ENCODE measurements at regions not wholly inside any gene's neighbourhood (a gene's known extent, or its start where the extent isn't known, plus 50 kb on each side); places are given as distances from the start of the nearest gene placed in this dataset.

- no peaks in the 10 kb centered on the region for H4K20me1 ChIP-seq (replicated peaks; ENCODE audit: control insufficient read depth, extremely low read depth, insufficient read depth, low read length)
- DNase-seq (ENCODE audit: low read depth, low spot score) = no peak
- H2AFZ ChIP-seq (ENCODE audit: low read depth, low read length) = no peak overlapping the region
- intact Hi-C loops (cut with micrococcal nuclease) = no loop called here
- POLR2A ChIA-PET = no interaction called here
- no peaks in the 10 kb centered on the region for H3K9me3 ChIP-seq (replicated peaks; ENCODE audit: control insufficient read depth, insufficient read depth, low read length)
- H3K27me3 ChIP-seq (ENCODE audit: control insufficient read depth in 2 of 2, insufficient read depth in 2 of 2, low read length in 2 of 2) = no peaks in the 10 kb centered on the region
- H3K36me3 ChIP-seq (ENCODE audit: control insufficient read depth in 2 of 2, extremely low read depth in 1 of 2, insufficient read depth in 2 of 2, low read length in 2 of 2) = no peaks in the 10 kb centered on the region
- dilution Hi-C loops (cut with MboI; ENCODE audit: extremely low pct_ligation_motif_present, low sequenced_read_pairs) = no loop called here
- H3K9ac ChIP-seq (replicated peaks; ENCODE audit: extremely low read depth, insufficient read depth, low read length) = no peak overlapping the region
- no peak overlapping the region for H3K27ac ChIP-seq (ENCODE audit: insufficient read depth, low read depth, low read length)
- no peak for FAIRE-seq
- H3K79me2 ChIP-seq (ENCODE audit: control insufficient read depth, insufficient read depth, low read length) = no peaks in the 10 kb centered on the region
- no TSS peak for BruUV-seq (replicated peaks)
- no peak overlapping the region for H3K4me2 ChIP-seq (ENCODE audit: insufficient read depth, low read length)
- no peaks in the 10 kb centered on the region for H3K9me1 ChIP-seq (replicated peaks; ENCODE audit: control insufficient read depth, extremely low read depth, insufficient read depth, low read length)
- H3K4me1 ChIP-seq (ENCODE audit: control insufficient read depth, extremely low read depth, insufficient read depth, low read length) = no peaks in the 10 kb centered on the region
- H3K4me3 ChIP-seq (replicated peaks in 1 of 3; ENCODE audit: insufficient read depth in 1 of 3, low read depth in 1 of 3, low read length in 3 of 3) = no peak overlapping the region
- CTCF ChIA-PET = no interaction called here
- TF ChIP-seq POLR2AphosphoS5 (IDR thresholded peaks at IDR 0.05; ENCODE audit: insufficient read depth, low read depth, low read length) = no peak
- no peak for TF ChIP-seq POLR2A (IDR thresholded peaks at IDR 0.05; ENCODE audit: low read depth, low read length)
- no peak for TF ChIP-seq MYC (IDR thresholded peaks at IDR 0.05; ENCODE audit: low read depth, low read length)
- no peak for TF ChIP-seq JUN (IDR thresholded peaks at IDR 0.05; ENCODE audit: borderline replicate concordance, insufficient read depth, insufficient read length, low read depth)
- TF ChIP-seq GATA2 (IDR thresholded peaks at IDR 0.05; ENCODE audit: insufficient read depth, insufficient read length, low read depth, low read length) = no peak
- TF ChIP-seq MAX (IDR thresholded peaks at IDR 0.05; ENCODE audit: insufficient read depth, insufficient read length) = no peak
These were observed 355.2 kb downstream of the PCNX1 start for GRCh38 chr14:71262441-71262840.

- CTCF ChIA-PET = interaction anchor here (0.9 kb wide), 1 partner anchor 9 kb away, joined by 3 read pairs; no protein-coding TSS in a partner anchor
- no peak overlapping the region for H3K9ac ChIP-seq (replicated peaks; ENCODE audit: extremely low read depth, insufficient read depth, low read length)
- FAIRE-seq = no peak
These were observed 357.0 kb downstream of the PCNX1 start for GRCh38 chr14:71264260-71264659.

More at GRCh38 chr14:71264260-71264659, 357.0 kb downstream of the PCNX1 start:
- H4K20me1 ChIP-seq (replicated peaks; ENCODE audit: control insufficient read depth, extremely low read depth, insufficient read depth, low read length) = no peaks in the 10 kb centered on the region
- TF ChIP-seq MYC (IDR thresholded peaks at IDR 0.05; ENCODE audit: low read depth, low read length) (no peak), POLR2A (IDR thresholded peaks at IDR 0.05; ENCODE audit: low read depth, low read length) (no peak), GATA2 (IDR thresholded peaks at IDR 0.05; ENCODE audit: insufficient read depth, insufficient read length, low read depth, low read length) (no peak), CTCF (IDR thresholded peaks at IDR 0.05; ENCODE audit: extremely low read depth in 1 of 2, insufficient read depth in 1 of 2, low read depth in 1 of 2, low read length in 2 of 2) (no peak), JUN (IDR thresholded peaks at IDR 0.05; ENCODE audit: borderline replicate concordance, insufficient read depth, insufficient read length, low read depth) (no peak), EZH2 (IDR thresholded peaks at IDR 0.05; ENCODE audit: borderline replicate concordance, low read depth, low read length, severe bottlenecking) (no peak), FOS (IDR thresholded peaks at IDR 0.05; ENCODE audit: borderline replicate concordance, insufficient read depth, low read length) (no peak)
- H3K9me3 ChIP-seq (replicated peaks; ENCODE audit: control insufficient read depth, insufficient read depth, low read length) = no peaks in the 10 kb centered on the region
- no peak overlapping the region for H3K4me3 ChIP-seq (replicated peaks in 1 of 3; ENCODE audit: insufficient read depth in 1 of 3, low read depth in 1 of 3, low read length in 3 of 3)
- DNase-seq (ENCODE audit: low read depth, low spot score) = no peak
- H3K27ac ChIP-seq (ENCODE audit: insufficient read depth, low read depth, low read length) = no peak overlapping the region
- POLR2A ChIA-PET = no interaction called here
- no peaks in the 10 kb centered on the region for H3K27me3 ChIP-seq (ENCODE audit: control insufficient read depth in 2 of 2, insufficient read depth in 2 of 2, low read length in 2 of 2)
- no peaks in the 10 kb centered on the region for H3K9me1 ChIP-seq (replicated peaks; ENCODE audit: control insufficient read depth, extremely low read depth, insufficient read depth, low read length)
- intact Hi-C loops (cut with micrococcal nuclease) (no loop called here), dilution Hi-C loops (cut with MboI; ENCODE audit: extremely low pct_ligation_motif_present, low sequenced_read_pairs) (no loop called here)
- H3K4me2 ChIP-seq (ENCODE audit: insufficient read depth, low read length) = no peak overlapping the region
- H3K4me1 ChIP-seq (ENCODE audit: control insufficient read depth, extremely low read depth, insufficient read depth, low read length) = no peaks in the 10 kb centered on the region
- no peaks in the 10 kb centered on the region for H3K36me3 ChIP-seq (ENCODE audit: control insufficient read depth in 2 of 2, extremely low read depth in 1 of 2, insufficient read depth in 2 of 2, low read length in 2 of 2)
- H2AFZ ChIP-seq (ENCODE audit: low read depth, low read length) = no peak overlapping the region
- no TSS peak for BruUV-seq (replicated peaks)
- no peaks in the 10 kb centered on the region for H3K79me2 ChIP-seq (ENCODE audit: control insufficient read depth, insufficient read depth, low read length)
